CD4-positive, alpha-beta T cell (primary cell): ENCODE measurements at regions not wholly inside any gene's neighbourhood (a gene's known extent, or its start where the extent isn't known, plus 50 kb on each side); places are given as distances from the start of the nearest gene placed in this dataset.

ENCODE experiments used
- ATAC-seq: fragments of 200-7000 bp; cut with Tn5 transposase; one replicate; pipeline ENCODE4 v1.10.0; 2022; ENCODE audit warnings: mild to moderate bottlenecking; ENCODE audit not compliant: poor library complexity
- CTCF ChIA-PET: fragments of 350-600 bp; sonication (Branson Sonifier 250); formaldehyde crosslinking; loops from one replicate; lab custom pipeline; 2021; ENCODE audit warnings: antibody characterized with exemption, inconsistent platforms; lab: Charles Lee
- POLR2A ChIA-PET: fragments of 350-600 bp; sonication (Branson Sonifier 250); formaldehyde crosslinking; loops from one replicate; lab custom pipeline; 2021; ENCODE audit warnings: antibody characterized with exemption, inconsistent platforms; lab: Charles Lee
- DNase-seq, 14 experiments: peaks; one replicate each; pipeline ENCODE4 v3.0.0-alpha.2; 2013 to 2020; ENCODE audit warnings: mixed read lengths in 2 of 14
- H3K27ac ChIP-seq, 2 donors: one replicate each; pipeline versions ENCODE4 v1.5.1 to v1.7.0; 2013; ENCODE audit warnings: low read length in 2 of 2, low read depth in 1 of 2, mild to moderate bottlenecking in 1 of 2
- H3K27me3 ChIP-seq, 2 experiments: 1 replicate in 1 of 2; 2 replicates in 1 of 2; pipeline versions ENCODE4 v1.6.1 to v1.7.0; 2013; ENCODE audit warnings: low read length in 2 of 2, control low read depth in 1 of 2, mild to moderate bottlenecking in 1 of 2, moderate library complexity in 1 of 2; ENCODE audit not compliant: insufficient read depth in 2 of 2, control insufficient read depth in 1 of 2
- H3K36me3 ChIP-seq: one replicate; pipeline ENCODE4 v1.6.1; 2013; ENCODE audit warnings: low read length, control low read depth; ENCODE audit not compliant: insufficient read depth
- H3K4me1 ChIP-seq: one replicate; pipeline ENCODE4 v1.6.1; 2013; ENCODE audit warnings: low read length, control low read depth; ENCODE audit not compliant: insufficient read depth
- H3K4me3 ChIP-seq: one replicate; pipeline ENCODE4 v1.5.1; 2013; ENCODE audit warnings: mild to moderate bottlenecking, low read length, moderate library complexity
- H3K9me3 ChIP-seq, 2 experiments: 1 replicate in 1 of 2; 2 replicates in 1 of 2; pipeline versions ENCODE4 v1.6.1 to v1.7.0; 2013; ENCODE audit warnings: low read length in 2 of 2, mild to moderate bottlenecking in 2 of 2, control low read depth in 1 of 2, moderate library complexity in 1 of 2; ENCODE audit not compliant: control insufficient read depth in 1 of 2, insufficient read depth in 1 of 2
- H3K27ac Mint-ChIP-seq: one replicate; pipeline ENCODE4 v1.8.0; 2020; ENCODE audit warnings: mixed read lengths
- H3K27me3 Mint-ChIP-seq: one replicate; pipeline ENCODE4 v1.8.0; 2021; ENCODE audit warnings: mixed read lengths
- H3K36me3 Mint-ChIP-seq: one replicate; pipeline ENCODE4 v1.8.0; 2021; ENCODE audit warnings: low read depth, mixed read lengths
- H3K4me1 Mint-ChIP-seq: one replicate; pipeline ENCODE4 v1.8.0; 2021; ENCODE audit warnings: low read depth, mixed read lengths
- H3K4me3 Mint-ChIP-seq: one replicate; pipeline ENCODE4 v1.8.0; 2020; ENCODE audit warnings: mild to moderate bottlenecking, mixed read lengths
- H3K9me3 Mint-ChIP-seq: one replicate; pipeline ENCODE4 v1.8.0; 2020; ENCODE audit warnings: mixed read lengths
- CTCF ChIP-seq: fragments of 200-600 bp; IDR thresholded peaks from one replicate; pipeline ENCODE4 v1.8.0; 2022; ENCODE audit warnings: antibody characterized with exemption, mild to moderate bottlenecking
- intact Hi-C, 2 experiments: fragments of 100-400 bp; cut with DNase I in 1 of 2; cut with micrococcal nuclease in 1 of 2; formaldehyde crosslinking; loops; one replicate each; pipeline versions ENCODE4 v1.15.1 to v1.9.0; 2023 to 2025; cut with DNase I, micrococcal nuclease

GRCh38 chr2:176650838-176651555, 381.8 kb downstream of the MTX2 start:
- H3K4me3 Mint-ChIP-seq: no peak overlapping the region
- POLR2A ChIA-PET: no interaction called here
- peaks cover 5% of the 10 kb centered on the region for H3K4me1 Mint-ChIP-seq

GRCh38 chr2:176652300-176653182, 383.3 kb downstream of the MTX2 start:
- DNase-seq (peak in 4 of 14 experiments; percentile 7 to 64 (median 60)), ATAC-seq (peak; percentile 41)
- H3K27ac Mint-ChIP-seq: no peak overlapping the region
- H3K4me3 Mint-ChIP-seq: no peak overlapping the region
- no peaks in the 10 kb centered on the region for H3K36me3 ChIP-seq
- CTCF ChIA-PET: interaction anchor here (0.7 to 2.1 kb wide), 7 partner anchors 8 to 525 kb away, joined by 3 to 19 read pairs (median 5); no protein-coding TSS in a partner anchor
- peaks cover 13 to 26% of the 10 kb centered on the region in 2 experiments for H3K27me3 ChIP-seq
- H3K4me1 ChIP-seq: peaks cover 3% of the 10 kb centered on the region
- H3K9me3 Mint-ChIP-seq: no peaks in the 10 kb centered on the region
- POLR2A ChIA-PET: no interaction called here
- TF ChIP-seq CTCF: peak; percentile 84
- H3K27me3 Mint-ChIP-seq: peaks cover 76% of the 10 kb centered on the region
- no peaks in the 10 kb centered on the region for H3K9me3 ChIP-seq
- intact Hi-C loops: loop anchor here (1.0 to 10.0 kb wide), 4 partner anchors 492 to 1950 kb away; no protein-coding TSS in a partner anchor
- H3K27ac ChIP-seq: no peak overlapping the region
- H3K4me3 ChIP-seq: no peak overlapping the region
- H3K36me3 Mint-ChIP-seq: no peaks in the 10 kb centered on the region
- peaks cover 5% of the 10 kb centered on the region for H3K4me1 Mint-ChIP-seq

More at GRCh38 chr2:176650838-176651555, 381.8 kb downstream of the MTX2 start:
- ATAC-seq (no peak), DNase-seq (no peak)
- peaks cover 16 to 39% of the 10 kb centered on the region in 2 experiments for H3K27me3 ChIP-seq
- H3K4me3 ChIP-seq: no peak overlapping the region
- H3K9me3 ChIP-seq: no peaks in the 10 kb centered on the region
- intact Hi-C loops: loop anchor here (5.0 to 10.0 kb wide), 2 partner anchors 494 to 1949 kb away; no protein-coding TSS in a partner anchor
- H3K27me3 Mint-ChIP-seq: peaks cover 79% of the 10 kb centered on the region
- H3K4me1 ChIP-seq: peaks cover 3% of the 10 kb centered on the region
- H3K27ac ChIP-seq: no peak overlapping the region
- no peaks in the 10 kb centered on the region for H3K9me3 Mint-ChIP-seq
- TF ChIP-seq CTCF: no peak
- no peak overlapping the region for H3K27ac Mint-ChIP-seq
- no peaks in the 10 kb centered on the region for H3K36me3 Mint-ChIP-seq
- CTCF ChIA-PET: interaction anchor here (2.1 kb wide), 1 partner anchor 524 kb away, joined by 19 read pairs; no protein-coding TSS in a partner anchor
- no peaks in the 10 kb centered on the region for H3K36me3 ChIP-seq
